Neural cell (in vitro differentiated cells): ENCODE measurements at regions not wholly inside any gene's neighbourhood (a gene's known extent, or its start where the extent isn't known, plus 50 kb on each side); places are given as distances from the start of the nearest gene placed in this dataset.

Source experiments
- CTCF ChIP-seq: fragments of 450-650 bp; IDR thresholded peaks from 2 replicates; pipeline ENCODE4 v1.5.1; 2014; ENCODE audit warnings: antibody characterized with exemption, mild to moderate bottlenecking, moderate library complexity; ENCODE audit not compliant: poor library complexity, severe bottlenecking
- EP300 ChIP-seq: fragments of 450-650 bp; conservative IDR thresholded peaks from 2 replicates; pipeline ENCODE4 v1.6.1; 2014; ENCODE audit warnings: antibody characterized with exemption, mild to moderate bottlenecking, moderate library complexity; ENCODE audit not compliant: poor library complexity, severe bottlenecking
- EZH2 ChIP-seq: fragments of 200-600, 300-800 bp; shearing (Covaris generic), sonication (generic); IDR thresholded peaks from 2 replicates; pipeline ENCODE4 v1.6.1; 2014; ENCODE audit warnings: antibody characterized with exemption, low read length, borderline replicate concordance, mild to moderate bottlenecking; ENCODE audit not compliant: insufficient read depth, poor library complexity, severe bottlenecking
- MXI1 ChIP-seq: fragments of 450-650 bp; conservative IDR thresholded peaks from 2 replicates; pipeline ENCODE4 v1.6.1; 2014; ENCODE audit warnings: antibody characterized with exemption, mild to moderate bottlenecking; ENCODE audit not compliant: poor library complexity, severe bottlenecking
- POLR2AphosphoS5 ChIP-seq: IDR thresholded peaks from 2 replicates; pipeline ENCODE4 v1.6.1; 2012
- RAD21 ChIP-seq: fragments of 450-650 bp; conservative IDR thresholded peaks from 2 replicates; pipeline ENCODE4 v1.6.1; 2014; ENCODE audit warnings: antibody characterized with exemption, mild to moderate bottlenecking, moderate library complexity
- REST ChIP-seq: IDR thresholded peaks from 2 replicates; pipeline ENCODE4 v1.6.1; 2012; ENCODE audit warnings: borderline replicate concordance
- SMC3 ChIP-seq: fragments of 450-650 bp; conservative IDR thresholded peaks from 2 replicates; pipeline ENCODE4 v1.6.1; 2014; ENCODE audit warnings: antibody characterized with exemption, mild to moderate bottlenecking, moderate library complexity; ENCODE audit not compliant: poor library complexity

DNA sequence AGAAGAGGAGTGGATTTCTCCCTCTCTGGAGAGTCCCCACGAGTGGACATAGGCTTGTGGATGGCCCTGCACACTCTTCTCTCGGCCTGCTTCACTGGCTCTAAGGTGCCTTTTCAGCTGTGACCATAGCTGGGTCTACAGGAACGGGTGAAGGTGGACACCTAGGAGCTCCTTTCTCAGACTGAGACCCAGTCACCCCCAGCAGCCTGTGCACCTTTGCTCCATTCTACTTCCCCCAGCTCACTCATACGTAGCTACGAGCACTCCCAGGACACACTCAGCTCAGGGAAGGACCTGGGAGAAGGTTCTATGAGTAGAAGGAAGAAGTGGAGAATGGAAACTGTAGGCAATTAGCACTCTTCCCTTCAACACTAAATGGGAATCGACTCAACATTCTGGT lies 272.0 kb upstream of the KLF6 start:
- TF ChIP-seq EZH2 (no peak), CTCF (no peak), EP300 (no peak), MXI1 (no peak), RAD21 (no peak), POLR2AphosphoS5 (no peak), SMC3 (no peak), REST (no peak)
